ENCODE measurements at regions not wholly inside any gene's neighbourhood (a gene's known extent, or its start where the extent isn't known, plus 50 kb on each side); places are given as distances from the start of the nearest gene placed in this dataset.

GRCh38 chr3:147604136-147604535 lies 195.0 kb downstream of the ZIC1 start:
- DNase-seq = no peak

GRCh38 chr3:147613725-147614124 lies 204.6 kb downstream of the ZIC1 start:
- no peak for DNase-seq

GRCh38 chr3:147614210-147614609 lies 205.0 kb downstream of the ZIC1 start:
- DNase-seq = no peak

- no peak for DNase-seq
Measured at GRCh38 chr3:147615035-147615434, 205.9 kb downstream of the ZIC1 start.

- DNase-seq = no peak
Measured at GRCh38 chr3:147616998-147617619, 207.9 kb downstream of the ZIC1 start.

GRCh38 chr3:147618691-147619090 lies 209.5 kb downstream of the ZIC1 start:
- no peak for DNase-seq

GRCh38 chr3:147619921-147620560 lies 210.9 kb downstream of the ZIC1 start:
- no peak for DNase-seq

GRCh38 chr3:147620906-147621305 lies 211.7 kb downstream of the ZIC1 start:
- no peak for DNase-seq

GRCh38 chr3:147630921-147631415 lies 221.8 kb downstream of the ZIC1 start:
- no peak for DNase-seq

GRCh38 chr3:147640781-147641180 lies 231.6 kb downstream of the ZIC1 start:
- no peak for DNase-seq

GRCh38 chr3:147645761-147646160 lies 236.6 kb downstream of the ZIC1 start:
- DNase-seq = no peak

- DNase-seq = no peak
Measured at GRCh38 chr3:147649475-147649874, 240.3 kb downstream of the ZIC1 start.

GRCh38 chr3:147651107-147651778 lies 242.1 kb downstream of the ZIC1 start:
- DNase-seq = no peak

- no peak for DNase-seq
Measured at GRCh38 chr3:147652651-147653366, 243.6 kb downstream of the ZIC1 start.

- no peak for DNase-seq
Measured at GRCh38 chr3:147653367-147653923, 244.3 kb downstream of the ZIC1 start.

GRCh38 chr3:147654827-147655226 lies 245.7 kb downstream of the ZIC1 start:
- DNase-seq = no peak

- DNase-seq = no peak
Measured at GRCh38 chr3:147655236-147655635, 246.1 kb downstream of the ZIC1 start.

GRCh38 chr3:147656023-147656422 lies 246.9 kb downstream of the ZIC1 start:
- DNase-seq = no peak

GRCh38 chr3:147661916-147662315 lies 252.8 kb downstream of the ZIC1 start:
- no peak for DNase-seq

- no peak for DNase-seq
Measured at GRCh38 chr3:147662705-147663104, 253.5 kb downstream of the ZIC1 start.

GRCh38 chr3:147669077-147669476 lies 259.9 kb downstream of the ZIC1 start:
- DNase-seq = no peak

GRCh38 chr3:147672035-147672434 lies 262.9 kb downstream of the ZIC1 start:
- DNase-seq = no peak

GRCh38 chr3:147672436-147672835 lies 263.3 kb downstream of the ZIC1 start:
- no peak for DNase-seq
